IMR-90 (cell line): ENCODE measurements at regions not wholly inside any gene's neighbourhood (a gene's known extent, or its start where the extent isn't known, plus 50 kb on each side); places are given as distances from the start of the nearest gene placed in this dataset.

Experiments
- FOS ChIP-seq: fragments of 150-350 bp; IDR thresholded peaks from 2 replicates; pipeline ENCODE4 v1.6.1; 2016; ENCODE audit warnings: low read depth, low read length
- POLR2A ChIP-seq: IDR thresholded peaks from 2 replicates; pipeline ENCODE4 v1.6.1; 2012; ENCODE audit warnings: mild to moderate bottlenecking, low read depth, low read length
- TF ChIP-seq, protein P1 (sequence below): conservative IDR thresholded peaks from 2 replicates; pipeline ENCODE4 v1.5.1; 2012; ENCODE audit warnings: mild to moderate bottlenecking, low read depth, low read length, improper control_type of control experiment
- TF ChIP-seq, protein P2 (sequence below): fragments of 150-350 bp; IDR thresholded peaks from 2 replicates; pipeline ENCODE4 v1.6.1; 2016; ENCODE audit warnings: low read depth, mild to moderate bottlenecking, low read length, moderate library complexity, borderline replicate concordance

DNA sequence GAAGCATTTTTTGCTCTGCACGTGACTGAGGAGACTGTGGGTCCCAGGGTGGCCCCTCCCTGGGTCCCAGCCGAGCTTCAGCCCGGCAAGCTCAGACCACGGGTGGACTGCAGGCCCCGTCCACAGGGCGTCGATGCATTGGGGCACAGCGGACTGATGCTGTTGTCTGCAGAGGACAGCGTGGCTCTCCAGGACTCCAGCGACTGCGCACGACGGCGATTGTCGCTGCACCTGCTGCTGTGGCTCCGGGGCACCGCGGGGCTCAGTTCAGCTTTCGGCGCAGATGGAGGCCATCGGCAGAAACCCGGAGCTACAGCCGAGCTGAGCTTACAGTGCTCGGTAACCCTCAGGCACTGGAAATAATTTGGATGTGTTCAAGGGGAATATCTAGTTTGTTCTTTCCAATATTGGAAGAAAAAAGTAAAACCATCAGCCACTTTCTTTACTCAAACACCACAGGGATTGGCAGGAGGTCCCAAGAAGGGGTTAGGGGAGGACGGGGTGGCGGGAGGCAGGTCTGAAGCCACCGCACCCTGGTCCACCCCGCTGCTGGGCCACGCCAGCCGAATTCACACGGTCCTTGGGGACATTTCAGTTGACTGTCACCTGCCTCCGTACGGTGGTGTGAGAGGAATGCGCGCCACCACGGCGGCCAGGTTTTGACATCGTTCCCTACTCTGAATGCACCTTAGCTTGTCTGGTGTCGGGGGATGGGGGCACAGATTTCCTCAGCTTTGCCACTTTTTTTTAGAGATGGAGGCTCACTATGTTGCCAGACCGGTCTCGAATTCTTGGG lies 88.7 kb upstream of the RPH3AL start:
- TF ChIP-seq, protein P1, sequence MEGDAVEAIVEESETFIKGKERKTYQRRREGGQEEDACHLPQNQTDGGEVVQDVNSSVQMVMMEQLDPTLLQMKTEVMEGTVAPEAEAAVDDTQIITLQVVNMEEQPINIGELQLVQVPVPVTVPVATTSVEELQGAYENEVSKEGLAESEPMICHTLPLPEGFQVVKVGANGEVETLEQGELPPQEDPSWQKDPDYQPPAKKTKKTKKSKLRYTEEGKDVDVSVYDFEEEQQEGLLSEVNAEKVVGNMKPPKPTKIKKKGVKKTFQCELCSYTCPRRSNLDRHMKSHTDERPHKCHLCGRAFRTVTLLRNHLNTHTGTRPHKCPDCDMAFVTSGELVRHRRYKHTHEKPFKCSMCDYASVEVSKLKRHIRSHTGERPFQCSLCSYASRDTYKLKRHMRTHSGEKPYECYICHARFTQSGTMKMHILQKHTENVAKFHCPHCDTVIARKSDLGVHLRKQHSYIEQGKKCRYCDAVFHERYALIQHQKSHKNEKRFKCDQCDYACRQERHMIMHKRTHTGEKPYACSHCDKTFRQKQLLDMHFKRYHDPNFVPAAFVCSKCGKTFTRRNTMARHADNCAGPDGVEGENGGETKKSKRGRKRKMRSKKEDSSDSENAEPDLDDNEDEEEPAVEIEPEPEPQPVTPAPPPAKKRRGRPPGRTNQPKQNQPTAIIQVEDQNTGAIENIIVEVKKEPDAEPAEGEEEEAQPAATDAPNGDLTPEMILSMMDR = no peak
- no peak for TF ChIP-seq POLR2A
- TF ChIP-seq, protein P2, sequence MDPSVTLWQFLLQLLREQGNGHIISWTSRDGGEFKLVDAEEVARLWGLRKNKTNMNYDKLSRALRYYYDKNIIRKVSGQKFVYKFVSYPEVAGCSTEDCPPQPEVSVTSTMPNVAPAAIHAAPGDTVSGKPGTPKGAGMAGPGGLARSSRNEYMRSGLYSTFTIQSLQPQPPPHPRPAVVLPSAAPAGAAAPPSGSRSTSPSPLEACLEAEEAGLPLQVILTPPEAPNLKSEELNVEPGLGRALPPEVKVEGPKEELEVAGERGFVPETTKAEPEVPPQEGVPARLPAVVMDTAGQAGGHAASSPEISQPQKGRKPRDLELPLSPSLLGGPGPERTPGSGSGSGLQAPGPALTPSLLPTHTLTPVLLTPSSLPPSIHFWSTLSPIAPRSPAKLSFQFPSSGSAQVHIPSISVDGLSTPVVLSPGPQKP = no peak
- no peak for TF ChIP-seq FOS
